Colonic mucosa (tissue), 4 donors: ENCODE measurements at regions not wholly inside any gene's neighbourhood (a gene's known extent, or its start where the extent isn't known, plus 50 kb on each side); places are given as distances from the start of the nearest gene placed in this dataset.
A peak's percentile ranks its signal among the peaks of the same experiment; 100 is the strongest.

ENCODE experiments used
- DNase-seq: peaks from one replicate; pipeline ENCODE4 v3.0.0-alpha.2; 2020
- H3K27ac ChIP-seq: fragments of 200-600 bp; one replicate; pipeline ENCODE4 v1.8.0; 2021
- H3K27me3 ChIP-seq: fragments of 200-600 bp; one replicate; pipeline ENCODE4 v1.8.0; 2021
- H3K36me3 ChIP-seq: fragments of 200-600 bp; one replicate; pipeline ENCODE4 v1.8.0; 2021
- H3K4me1 ChIP-seq: fragments of 200-600 bp; one replicate; pipeline ENCODE4 v1.8.0; 2021; ENCODE audit warnings: mild to moderate bottlenecking
- H3K4me3 ChIP-seq: fragments of 200-600 bp; one replicate; pipeline ENCODE4 v1.8.0; 2021
- H3K9ac ChIP-seq, 2 donors: one replicate each; pipeline ENCODE4 v1.7.0; 2013; ENCODE audit warnings: control low read depth in 2 of 2, low read depth in 2 of 2, low read length in 2 of 2
- H3K9me3 ChIP-seq: fragments of 200-600 bp; one replicate; pipeline ENCODE4 v1.8.0; 2021
- intact Hi-C: fragments of 100-400 bp; cut with DNase I; formaldehyde crosslinking; loops from one replicate; pipeline ENCODE4 v1.14.1; 2022
- TF ChIP-seq, protein P1 (sequence below): fragments of 200-600 bp; IDR thresholded peaks from one replicate; pipeline ENCODE4 v1.8.0; 2022; ENCODE audit warnings: antibody characterized with exemption, mild to moderate bottlenecking
- donor health status: healthy.
- donor health status: DM: no; HTN: no; CAD: no.
- donor health status: DM: no; HTN: no; CAD: no.

DNA sequence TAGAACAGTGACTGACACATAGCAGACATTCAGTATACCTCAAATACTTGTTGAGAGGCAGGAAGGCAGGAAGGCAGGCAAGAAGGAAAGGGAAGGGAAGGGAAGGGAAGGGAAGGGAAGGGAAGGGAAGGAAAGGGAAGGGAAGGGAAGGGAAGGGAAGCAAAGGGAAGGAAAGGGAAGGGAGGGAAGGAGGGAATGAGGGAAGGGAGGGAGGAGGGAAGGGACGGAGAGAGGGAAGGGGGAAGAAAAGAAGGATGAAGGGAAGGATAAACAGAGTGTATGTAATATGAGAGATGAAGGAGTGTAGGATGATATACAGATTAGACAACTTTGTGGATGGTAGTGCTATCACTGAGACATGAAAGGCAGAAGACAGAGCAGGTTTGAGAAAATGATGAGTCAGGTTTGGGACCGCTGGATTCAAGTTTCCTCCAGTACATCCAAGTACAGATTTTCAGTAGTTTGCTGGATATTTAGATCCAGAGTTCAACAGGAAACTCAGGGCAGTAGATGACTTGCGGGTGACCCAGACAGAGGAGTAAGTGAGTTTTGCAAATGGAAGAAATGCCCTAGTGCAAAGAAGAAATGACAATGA lies 85.9 kb downstream of the MAFB start:
- H3K36me3 ChIP-seq, result no peaks in the 10 kb centered on the region
- no peaks in the 10 kb centered on the region for H3K27me3 ChIP-seq
- no peak overlapping the region for H3K27ac ChIP-seq
- H3K9me3 ChIP-seq, result no peaks in the 10 kb centered on the region
- intact Hi-C loops, result no loop called here
- no peak overlapping the region for H3K4me3 ChIP-seq
- no peak for DNase-seq
- H3K9ac ChIP-seq, result no peak overlapping the region
- no peaks in the 10 kb centered on the region for H3K4me1 ChIP-seq
- TF ChIP-seq, protein P1, sequence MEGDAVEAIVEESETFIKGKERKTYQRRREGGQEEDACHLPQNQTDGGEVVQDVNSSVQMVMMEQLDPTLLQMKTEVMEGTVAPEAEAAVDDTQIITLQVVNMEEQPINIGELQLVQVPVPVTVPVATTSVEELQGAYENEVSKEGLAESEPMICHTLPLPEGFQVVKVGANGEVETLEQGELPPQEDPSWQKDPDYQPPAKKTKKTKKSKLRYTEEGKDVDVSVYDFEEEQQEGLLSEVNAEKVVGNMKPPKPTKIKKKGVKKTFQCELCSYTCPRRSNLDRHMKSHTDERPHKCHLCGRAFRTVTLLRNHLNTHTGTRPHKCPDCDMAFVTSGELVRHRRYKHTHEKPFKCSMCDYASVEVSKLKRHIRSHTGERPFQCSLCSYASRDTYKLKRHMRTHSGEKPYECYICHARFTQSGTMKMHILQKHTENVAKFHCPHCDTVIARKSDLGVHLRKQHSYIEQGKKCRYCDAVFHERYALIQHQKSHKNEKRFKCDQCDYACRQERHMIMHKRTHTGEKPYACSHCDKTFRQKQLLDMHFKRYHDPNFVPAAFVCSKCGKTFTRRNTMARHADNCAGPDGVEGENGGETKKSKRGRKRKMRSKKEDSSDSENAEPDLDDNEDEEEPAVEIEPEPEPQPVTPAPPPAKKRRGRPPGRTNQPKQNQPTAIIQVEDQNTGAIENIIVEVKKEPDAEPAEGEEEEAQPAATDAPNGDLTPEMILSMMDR, result no peak

DNA sequence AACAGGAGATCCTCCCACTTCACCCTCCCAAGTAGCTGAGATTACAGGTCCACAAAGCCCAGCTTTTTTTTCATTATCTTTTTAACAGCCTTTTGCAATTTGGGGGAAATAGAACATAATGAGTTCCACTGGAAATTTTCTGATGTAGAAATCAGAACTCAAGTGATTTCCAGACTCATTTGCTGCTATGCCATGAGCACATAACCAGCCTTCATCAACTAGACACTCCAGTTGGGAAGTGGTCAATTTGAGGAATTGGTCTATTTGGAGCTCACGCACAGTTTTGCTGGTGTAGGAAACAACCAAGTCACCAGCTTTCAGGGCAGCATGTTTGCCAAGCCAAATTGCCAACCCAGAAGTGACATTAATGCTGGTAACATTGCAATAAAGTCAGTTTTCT lies 86.7 kb downstream of the MAFB start:
- Histone ChIP-seq H3K27ac (no peak overlapping the region), H3K9ac (no peak overlapping the region), H3K4me3 (no peak overlapping the region), H3K9me3 (no peaks in the 10 kb centered on the region), H3K4me1 (no peaks in the 10 kb centered on the region), H3K36me3 (no peaks in the 10 kb centered on the region), H3K27me3 (no peaks in the 10 kb centered on the region)
- DNase-seq, result no peak
- intact Hi-C loops, result no loop called here
- TF ChIP-seq, protein P1, result no peak

DNA sequence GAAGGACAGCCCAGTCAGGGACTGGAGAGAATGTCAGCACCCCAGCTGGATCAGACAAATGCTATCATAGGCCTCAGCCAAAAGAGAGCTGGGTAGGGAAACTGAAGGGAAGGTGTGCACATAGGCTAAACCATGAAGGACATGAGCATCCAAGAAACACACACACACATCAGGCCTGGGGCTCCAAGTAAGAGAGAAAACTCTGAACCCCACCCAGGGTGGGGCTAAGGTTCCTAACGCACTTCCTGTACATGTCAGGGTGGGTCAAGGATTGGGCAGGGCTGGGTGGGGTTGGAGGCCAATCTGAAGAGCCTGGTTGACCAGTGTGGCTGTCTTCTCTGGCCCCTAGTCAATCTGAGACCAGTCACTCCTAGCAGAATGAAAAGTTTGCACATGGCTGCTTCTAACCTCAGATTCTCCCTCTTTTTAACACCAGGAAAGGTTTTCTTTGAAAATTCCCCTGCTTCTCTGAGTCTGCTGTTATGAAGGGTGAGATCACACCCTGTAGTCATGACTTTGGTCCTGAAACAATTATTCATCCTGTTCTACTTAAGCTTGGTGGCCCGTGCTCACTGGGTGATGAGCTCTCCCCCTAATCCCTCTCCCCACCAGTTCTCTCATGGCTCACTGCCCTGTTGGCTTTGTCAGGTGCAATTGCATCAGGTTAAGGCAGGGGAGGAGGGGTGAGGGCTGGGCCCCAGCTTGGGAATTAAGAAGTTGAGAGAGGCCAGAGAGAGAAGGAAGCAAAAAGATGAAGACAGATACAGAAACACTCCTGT lies 88.4 kb downstream of the MAFB start:
- Histone ChIP-seq H3K27me3 (no peaks in the 10 kb centered on the region), H3K9me3 (no peaks in the 10 kb centered on the region), H3K4me1 (no peaks in the 10 kb centered on the region), H3K36me3 (no peaks in the 10 kb centered on the region), H3K27ac (no peak overlapping the region), H3K4me3 (no peak overlapping the region), H3K9ac (no peak overlapping the region)
- peak; percentile 36 for DNase-seq
- TF ChIP-seq, protein P1, result no peak
- intact Hi-C loops, result no loop called here

DNA sequence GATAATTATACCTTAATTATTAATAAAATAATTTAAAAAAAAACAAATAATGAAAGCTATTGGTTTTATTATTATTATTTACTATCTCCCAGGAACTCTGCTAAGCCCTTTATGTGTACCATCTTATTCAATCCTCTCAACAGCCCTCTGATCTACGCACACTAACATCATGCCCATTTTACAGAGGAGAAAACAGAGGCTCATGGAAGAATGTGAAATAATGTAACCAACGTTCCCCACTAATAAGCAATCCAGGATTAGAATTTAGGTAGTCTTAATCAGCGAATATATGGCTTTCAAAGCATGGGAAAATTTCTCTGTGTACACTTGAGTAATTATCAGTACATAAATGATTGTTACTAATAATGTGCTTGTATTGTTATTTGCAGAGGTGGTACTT lies 89.0 kb downstream of the MAFB start:
- no peaks in the 10 kb centered on the region for H3K4me1 ChIP-seq
- no peak overlapping the region for H3K27ac ChIP-seq
- no peaks in the 10 kb centered on the region for H3K36me3 ChIP-seq
- no peak overlapping the region for H3K4me3 ChIP-seq
- H3K9ac ChIP-seq, result no peak overlapping the region
- H3K27me3 ChIP-seq, result no peaks in the 10 kb centered on the region
- no peaks in the 10 kb centered on the region for H3K9me3 ChIP-seq
- DNase-seq, result no peak
- intact Hi-C loops, result no loop called here
- TF ChIP-seq, protein P1, result no peak

DNA sequence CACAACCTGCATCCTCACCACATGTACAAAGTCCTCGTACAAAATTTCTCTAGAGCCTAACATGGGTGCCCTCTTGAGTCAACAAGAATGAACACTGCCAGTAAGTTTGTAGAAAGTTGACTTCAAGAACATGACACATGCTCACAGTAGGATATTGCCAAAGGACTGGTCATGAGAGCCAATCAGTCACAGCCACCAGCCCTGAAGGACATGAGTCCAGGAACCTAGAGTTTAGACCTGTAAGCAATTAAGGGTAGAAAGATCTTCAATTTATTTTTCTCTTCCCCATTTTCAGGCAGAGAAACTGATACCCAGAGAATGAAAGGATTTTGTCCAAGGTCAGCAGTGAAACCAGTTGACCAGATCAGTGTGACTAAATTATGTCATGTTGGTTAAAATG lies 96.1 kb downstream of the MAFB start:
- Histone ChIP-seq H3K9me3 (no peaks in the 10 kb centered on the region), H3K36me3 (no peaks in the 10 kb centered on the region), H3K27me3 (no peaks in the 10 kb centered on the region), H3K4me3 (no peak overlapping the region), H3K4me1 (no peaks in the 10 kb centered on the region), H3K9ac (no peak overlapping the region), H3K27ac (no peak overlapping the region)
- intact Hi-C loops, result no loop called here
- no peak for DNase-seq
- TF ChIP-seq, protein P1, result no peak
